ENCODE measurements at regions not wholly inside any gene's neighbourhood (a gene's known extent, or its start where the extent isn't known, plus 50 kb on each side); places are given as distances from the start of the nearest gene placed in this dataset.

- TF ChIP-seq STAT6 (CRISPR knock-in tag; conservative IDR thresholded peaks at IDR 0.05; ENCODE audit: low read depth) (no peak), HMGXB4 (CRISPR knock-in tag; IDR thresholded peaks at IDR 0.05) (no peak), EMX1 (CRISPR knock-in tag; IDR thresholded peaks at IDR 0.05) (no peak), CREB1 (CRISPR knock-in tag; IDR thresholded peaks at IDR 0.05) (no peak), ZNF425 (CRISPR knock-in tag; conservative IDR thresholded peaks at IDR 0.05) (no peak), FOXK1 (CRISPR knock-in tag; IDR thresholded peaks at IDR 0.05) (no peak), ERG (CRISPR knock-in tag; IDR thresholded peaks at IDR 0.05) (no peak), ZNF232 (CRISPR knock-in tag; IDR thresholded peaks at IDR 0.05) (no peak), ATF6 (CRISPR knock-in tag; IDR thresholded peaks at IDR 0.05) (no peak), FOXJ3 (CRISPR knock-in tag; IDR thresholded peaks at IDR 0.05; ENCODE audit: borderline replicate concordance) (no peak), MXD4 (CRISPR knock-in tag; IDR thresholded peaks at IDR 0.05; ENCODE audit: borderline replicate concordance) (no peak)
Measured at GRCh38 chr14:34165847-34166350, 215.0 kb upstream of the EGLN3 start (continued).

- Mint-ChIP-seq H3K4me1 (no peaks in the 10 kb centered on the region; the same call in 1 of the 2 replicates), H3K27me3 (ENCODE audit: low read depth) (no peaks in the 10 kb centered on the region; the same call in 1 of the 2 replicates), H3K9me3 (no peaks in the 10 kb centered on the region), H3K4me3 (no peak overlapping the region), H3K27ac (no peak overlapping the region), H3K36me3 (no peaks in the 10 kb centered on the region)
- CTCF ChIA-PET = interaction anchor here (1.8 kb wide), 1 partner anchor 66 kb away, joined by 4 read pairs; no protein-coding TSS in a partner anchor
- POLR2A ChIA-PET = no interaction called here
- ATAC-seq (no peak), DNase-seq (ENCODE audit: low spot score) (no peak)
- no peak for TF ChIP-seq GRHL2 (CRISPR knock-in tag; IDR thresholded peaks at IDR 0.05; ENCODE audit: insufficient replicate concordance, severe bottlenecking)
- TF ChIP-seq IRF1 (CRISPR knock-in tag; IDR thresholded peaks at IDR 0.05) = no peak
- no peak for TF ChIP-seq NR3C1 (CRISPR knock-in tag; conservative IDR thresholded peaks at IDR 0.05; ENCODE audit: low read depth)
- TF ChIP-seq ZNF138 (CRISPR knock-in tag; conservative IDR thresholded peaks at IDR 0.05) = no peak
- no peak for TF ChIP-seq ZNF219 (CRISPR knock-in tag; IDR thresholded peaks at IDR 0.05; ENCODE audit: borderline replicate concordance)
- TF ChIP-seq OVOL2 (CRISPR knock-in tag; IDR thresholded peaks at IDR 0.05; ENCODE audit: borderline replicate concordance) = no peak
- TF ChIP-seq ATF6 (CRISPR knock-in tag; IDR thresholded peaks at IDR 0.05) = no peak
- TF ChIP-seq ESRRA (CRISPR knock-in tag; IDR thresholded peaks at IDR 0.05; ENCODE audit: borderline replicate concordance) = no peak
- TF ChIP-seq EMX1 (CRISPR knock-in tag; IDR thresholded peaks at IDR 0.05) = no peak
- TF ChIP-seq KAT7 (CRISPR knock-in tag; IDR thresholded peaks at IDR 0.05; ENCODE audit: borderline replicate concordance) = no peak
- no peak for TF ChIP-seq FOXP4 (CRISPR knock-in tag; IDR thresholded peaks at IDR 0.05)
Measured at GRCh38 chr14:34164162-34164864, 213.4 kb upstream of the EGLN3 start.
